HG02852 (cell line): ENCODE measurements at regions not wholly inside any gene's neighbourhood (a gene's known extent, or its start where the extent isn't known, plus 50 kb on each side); places are given as distances from the start of the nearest gene placed in this dataset.

Experiments
- ATAC-seq: cut with Tn5 transposase; IDR thresholded peaks from one replicate; pipeline ENCODE4 v1.9.1; 2021; ENCODE audit warnings: mild to moderate bottlenecking, moderate library complexity; ENCODE audit not compliant: unreplicated experiment

DNA sequence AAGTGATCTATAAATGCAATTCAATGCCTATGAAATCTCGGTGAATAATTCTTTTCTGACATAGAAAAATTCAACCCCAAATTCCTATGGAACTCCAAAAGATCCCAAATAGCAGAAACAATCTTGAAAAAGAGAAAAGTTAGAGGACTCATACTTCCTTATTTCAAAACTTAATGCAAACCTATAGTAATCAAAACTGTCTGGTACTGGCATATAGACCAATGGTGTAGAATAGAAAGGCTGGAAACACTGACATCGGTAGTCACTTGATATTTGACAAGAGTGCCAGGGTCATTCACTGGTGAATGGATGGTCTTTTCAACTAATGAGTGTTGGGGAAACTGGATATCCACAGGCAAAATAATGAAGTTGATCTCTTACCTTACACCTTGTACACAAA lies 637.1 kb upstream of the PCDH9 start:
- no peak for ATAC-seq

DNA sequence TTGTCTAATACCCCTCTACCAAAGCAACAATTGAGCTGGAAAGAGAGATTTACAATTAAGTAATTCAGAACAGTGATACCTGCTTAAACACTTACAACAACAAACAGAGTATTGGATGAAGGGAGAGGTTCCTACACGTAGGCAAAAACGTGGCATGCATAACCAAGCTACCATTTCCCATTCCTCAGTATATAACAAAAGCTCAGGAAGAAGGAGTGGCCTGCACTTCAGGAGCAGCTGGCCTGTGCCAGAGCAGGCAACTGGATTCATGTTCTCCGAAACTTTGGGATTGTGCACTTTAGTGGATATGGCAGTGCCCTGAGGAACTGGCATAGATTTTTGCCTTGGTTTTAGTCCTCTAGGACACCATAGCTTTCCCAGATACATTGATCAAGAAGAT lies 630.2 kb upstream of the PCDH9 start:
- ATAC-seq: no peak

DNA sequence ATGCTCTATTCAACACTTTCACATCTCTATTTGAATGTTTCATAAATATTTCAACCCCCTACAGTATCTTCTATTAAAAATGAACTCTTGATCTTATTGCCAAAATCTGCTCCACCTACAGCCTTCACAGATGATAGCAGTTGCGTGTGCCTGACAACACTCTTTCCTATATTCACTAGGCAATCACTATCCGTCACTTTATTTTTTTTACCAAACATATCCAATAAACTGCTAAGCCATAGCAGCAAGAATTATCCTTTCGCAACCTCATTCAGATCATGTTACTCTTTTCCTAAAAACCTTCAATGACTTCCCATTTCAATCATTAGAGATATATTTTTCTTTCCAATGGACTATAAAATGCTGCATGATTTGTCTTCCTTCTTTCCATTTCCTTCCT lies 629.8 kb upstream of the PCDH9 start:
- ATAC-seq: no peak

DNA sequence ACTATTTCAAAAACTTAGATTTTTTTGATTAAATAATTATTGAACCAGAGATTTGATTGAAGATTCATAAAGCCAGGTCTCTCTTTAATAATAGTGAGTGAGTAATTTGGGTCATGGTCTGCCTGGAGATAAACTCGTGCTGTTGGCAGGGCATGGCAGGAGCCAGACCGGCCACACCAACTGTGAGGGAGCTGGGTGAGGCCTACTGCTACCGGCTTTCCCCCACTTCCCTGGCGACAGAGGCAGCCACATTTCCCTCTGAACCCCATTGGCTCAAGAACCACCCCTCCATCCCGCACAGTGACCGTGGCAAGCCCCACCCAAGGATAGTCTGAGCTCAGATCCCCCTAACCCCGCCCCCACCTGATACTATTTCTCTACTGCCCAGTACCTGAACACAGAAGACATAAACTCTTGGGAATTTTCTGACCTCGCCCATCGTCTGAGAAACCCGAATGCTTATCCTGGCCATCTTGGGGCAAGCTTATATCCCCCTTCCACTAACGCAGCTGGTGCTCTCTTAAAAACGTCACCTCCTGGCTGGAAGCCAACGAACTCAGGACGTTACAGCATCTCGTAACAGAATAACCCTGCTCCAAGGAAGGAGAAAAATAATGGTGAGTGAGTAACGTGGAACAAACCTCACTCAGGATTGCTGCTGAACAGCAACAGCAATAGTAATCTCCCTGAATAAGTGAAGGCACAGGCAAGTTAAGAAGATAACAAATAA lies 627.6 kb upstream of the PCDH9 start:
- no peak for ATAC-seq

DNA sequence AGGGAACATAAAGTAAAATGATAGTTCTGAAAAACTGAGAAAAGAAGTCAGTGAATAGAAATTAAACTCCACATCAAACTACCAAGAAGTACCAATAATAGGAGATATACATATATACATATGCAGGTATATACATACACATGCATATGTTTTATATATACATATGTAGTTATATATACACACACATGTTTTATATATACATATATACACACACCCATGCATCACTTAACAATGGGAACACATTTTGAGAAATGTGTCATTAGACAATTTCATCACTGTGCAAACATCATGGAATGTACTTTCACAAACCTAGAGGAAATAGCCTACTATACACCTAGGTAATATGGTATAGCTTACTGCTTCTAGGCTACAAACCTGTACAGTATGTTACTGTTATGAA lies 626.8 kb upstream of the PCDH9 start:
- ATAC-seq: no peak

DNA sequence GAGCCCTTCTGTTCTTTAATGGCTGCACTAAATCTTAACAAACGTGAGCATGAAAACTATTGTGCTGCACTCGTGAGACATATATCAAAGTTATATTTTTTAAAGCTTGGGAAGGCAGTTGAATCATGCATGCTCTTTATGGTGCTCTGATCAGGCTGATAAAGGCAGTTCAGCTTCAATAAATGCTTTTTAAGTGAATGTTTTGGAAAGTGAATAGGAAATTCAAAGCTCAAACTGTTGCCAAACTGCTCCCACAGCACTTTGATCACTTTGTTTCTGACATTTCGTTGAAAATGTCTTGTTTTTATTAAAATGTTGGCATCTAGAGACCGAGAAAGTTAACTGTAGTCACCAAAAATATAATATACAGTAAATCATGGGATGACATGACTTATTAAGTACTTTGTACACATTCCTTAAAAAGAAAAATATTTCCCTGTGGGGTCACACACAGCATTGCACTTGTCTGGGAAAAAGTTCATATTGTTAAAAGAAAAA lies 625.7 kb upstream of the PCDH9 start:
- no peak for ATAC-seq

DNA sequence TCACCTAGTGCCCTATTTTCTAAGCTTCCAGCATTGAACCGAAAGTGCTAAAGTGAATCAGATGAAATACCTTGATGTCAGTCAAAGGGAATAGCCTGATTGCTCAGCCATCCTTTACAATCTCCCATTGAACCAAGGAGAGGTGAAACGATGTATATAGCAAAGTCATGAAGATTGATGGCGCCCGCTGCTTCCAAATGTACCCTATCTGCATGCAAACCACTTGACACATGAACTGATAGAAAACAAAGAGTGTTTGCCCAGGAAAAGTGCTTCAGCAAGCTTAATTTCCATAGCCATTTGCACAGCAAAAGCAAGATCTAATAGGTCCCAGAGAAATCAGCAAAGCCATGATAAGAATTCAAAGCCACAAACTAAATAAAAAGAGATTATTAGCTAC lies 624.9 kb upstream of the PCDH9 start:
- no peak for ATAC-seq

DNA sequence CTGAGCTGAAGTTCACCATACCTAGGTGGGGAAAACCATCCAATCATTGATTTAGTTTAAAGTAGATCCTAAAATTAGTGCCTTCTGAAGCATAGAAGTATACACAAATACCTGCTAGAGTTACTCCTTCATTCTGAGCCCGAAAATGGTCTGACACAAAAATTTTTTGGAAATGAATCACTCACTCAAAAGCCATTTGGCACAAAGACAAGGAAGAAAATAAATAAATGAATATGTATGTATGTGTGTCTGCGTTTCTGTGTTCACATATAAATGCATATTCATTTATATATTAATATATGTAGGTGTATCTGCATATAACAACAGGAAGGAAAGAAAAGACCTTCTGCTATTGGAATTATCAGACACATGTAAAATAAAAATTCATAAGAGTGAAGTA lies 614.4 kb upstream of the PCDH9 start:
- no peak for ATAC-seq

DNA sequence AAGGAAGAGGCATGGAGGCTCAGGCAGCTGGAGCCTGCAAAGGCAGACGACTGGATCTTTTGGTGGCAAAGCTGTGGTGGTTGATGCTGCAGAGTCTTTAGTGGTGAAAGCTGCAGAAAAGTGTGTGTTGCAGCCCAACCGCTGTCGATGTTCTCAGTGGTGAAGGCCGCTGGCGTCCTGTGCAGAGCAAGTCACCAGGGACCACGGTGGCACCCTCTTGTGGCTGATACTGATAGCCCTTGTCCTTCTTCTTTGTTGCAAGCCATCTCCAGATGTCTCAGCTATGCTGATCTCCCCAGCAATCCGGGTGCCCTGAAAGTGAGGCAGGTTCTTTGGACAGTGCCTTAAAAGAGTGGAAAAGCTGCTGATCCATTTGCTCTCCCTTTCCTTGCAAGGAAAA lies 610.9 kb upstream of the PCDH9 start:
- no peak for ATAC-seq

DNA sequence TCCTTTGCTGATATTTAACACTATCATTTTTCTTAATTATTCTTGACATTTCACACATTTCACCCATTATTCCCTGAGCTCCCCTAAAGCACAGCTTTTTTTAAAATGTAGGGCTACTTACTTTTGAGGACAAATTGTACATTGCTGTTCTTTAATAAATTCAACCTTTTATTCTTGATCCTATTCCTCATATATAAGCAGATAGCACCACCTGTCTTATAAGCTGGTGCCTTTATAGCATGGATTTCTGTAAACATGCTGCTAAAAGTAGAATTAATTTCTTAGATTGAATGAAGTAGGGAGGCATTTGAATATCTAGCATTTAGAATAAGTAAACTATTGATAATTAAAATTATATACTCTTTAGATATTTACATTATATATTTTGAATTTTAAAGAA lies 603.4 kb upstream of the PCDH9 start:
- no peak for ATAC-seq

DNA sequence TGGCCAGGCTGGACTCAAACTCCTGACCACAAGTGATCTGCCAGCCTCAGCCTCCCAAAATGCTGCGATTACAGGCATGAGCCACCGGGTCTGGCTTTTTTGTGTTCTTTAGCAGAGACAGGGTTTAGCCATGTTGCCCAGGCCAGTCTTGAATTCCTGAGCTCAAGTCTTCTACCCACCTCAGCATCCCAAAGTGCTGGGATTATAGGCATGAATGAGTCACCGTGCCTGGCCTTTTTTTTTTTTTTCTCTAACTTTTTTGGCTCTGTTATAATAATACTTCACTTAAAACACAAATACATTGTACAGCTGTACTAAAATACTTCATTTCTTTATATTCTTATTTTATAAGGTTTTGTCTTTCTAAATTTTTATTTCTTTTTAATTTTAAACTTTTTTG lies 599.5 kb upstream of the PCDH9 start:
- ATAC-seq: no peak

DNA sequence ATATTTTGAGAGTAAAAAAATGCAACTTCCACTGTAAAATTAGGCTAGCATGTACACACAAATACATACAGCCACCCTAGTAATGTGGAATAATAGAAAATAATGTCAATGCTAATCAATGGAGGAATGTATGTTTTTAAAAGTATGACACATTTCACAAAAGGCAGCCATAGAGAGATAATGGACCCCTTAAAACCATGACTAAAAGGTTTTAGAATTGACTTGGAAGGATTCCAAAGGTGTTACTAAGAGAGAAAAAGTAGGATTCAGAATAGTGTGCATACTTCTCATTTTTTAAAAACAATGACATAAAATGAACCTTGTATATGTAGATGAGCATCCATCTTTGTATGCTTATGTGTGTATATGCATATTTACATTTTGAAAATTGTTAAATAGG lies 597.9 kb upstream of the PCDH9 start:
- no peak for ATAC-seq

DNA sequence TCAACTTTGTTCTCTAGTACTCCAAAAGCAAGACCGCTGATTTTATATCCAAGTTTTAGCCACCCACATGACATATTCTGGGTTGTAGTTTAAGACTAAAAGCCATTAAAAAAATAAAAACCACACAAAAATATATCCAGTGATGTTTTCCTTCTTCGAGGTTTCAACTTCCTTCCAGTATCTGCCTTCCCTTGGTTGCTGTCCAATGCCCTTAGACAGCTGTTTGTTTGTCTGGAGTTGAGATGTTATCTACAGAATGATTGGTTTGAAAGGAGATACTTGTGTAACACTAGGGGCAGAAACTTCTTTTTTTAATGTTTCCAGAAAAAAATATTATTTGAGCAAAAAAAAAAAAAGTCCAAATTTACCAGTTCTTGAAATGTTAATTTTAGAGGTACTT lies 591.5 kb upstream of the PCDH9 start:
- ATAC-seq: no peak

DNA sequence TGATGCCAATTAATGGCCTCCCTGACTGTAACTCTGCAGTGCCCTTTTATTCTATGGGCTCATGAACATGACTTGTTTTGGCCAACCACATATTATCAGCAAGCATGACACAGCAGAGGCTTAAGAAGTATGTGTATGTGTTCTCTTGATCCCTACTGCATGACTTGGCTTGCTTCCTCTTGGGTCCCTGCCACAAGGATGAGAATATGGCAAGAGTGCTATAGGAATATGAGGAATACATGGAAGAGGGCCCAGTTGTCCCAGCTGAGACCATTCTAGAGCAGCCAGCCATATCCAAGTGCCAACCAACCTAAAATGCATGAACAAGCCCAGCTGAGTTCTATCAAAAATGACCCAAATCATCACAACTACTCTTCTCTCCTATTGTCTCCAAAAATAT lies 576.7 kb upstream of the PCDH9 start:
- ATAC-seq: no peak

DNA sequence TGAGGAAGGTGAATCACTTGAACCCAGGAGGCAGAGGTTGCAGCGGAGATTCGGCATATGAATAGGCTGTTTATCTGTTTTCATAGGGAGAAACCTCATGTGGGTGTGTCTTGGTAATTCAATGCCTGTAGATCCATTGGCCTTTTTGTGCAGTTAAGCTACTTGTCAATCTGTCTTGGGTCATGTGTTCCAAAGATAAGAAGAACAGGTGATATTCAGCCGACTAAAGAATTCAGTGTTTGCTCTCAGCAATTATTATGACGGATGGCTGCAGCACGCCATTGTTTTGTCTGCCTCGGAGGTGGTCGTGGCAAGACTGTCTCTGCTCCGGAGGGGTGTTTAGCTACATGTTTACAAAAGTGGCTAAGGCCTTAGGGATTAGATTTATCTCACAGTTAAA lies 573.0 kb upstream of the PCDH9 start:
- no peak for ATAC-seq

DNA sequence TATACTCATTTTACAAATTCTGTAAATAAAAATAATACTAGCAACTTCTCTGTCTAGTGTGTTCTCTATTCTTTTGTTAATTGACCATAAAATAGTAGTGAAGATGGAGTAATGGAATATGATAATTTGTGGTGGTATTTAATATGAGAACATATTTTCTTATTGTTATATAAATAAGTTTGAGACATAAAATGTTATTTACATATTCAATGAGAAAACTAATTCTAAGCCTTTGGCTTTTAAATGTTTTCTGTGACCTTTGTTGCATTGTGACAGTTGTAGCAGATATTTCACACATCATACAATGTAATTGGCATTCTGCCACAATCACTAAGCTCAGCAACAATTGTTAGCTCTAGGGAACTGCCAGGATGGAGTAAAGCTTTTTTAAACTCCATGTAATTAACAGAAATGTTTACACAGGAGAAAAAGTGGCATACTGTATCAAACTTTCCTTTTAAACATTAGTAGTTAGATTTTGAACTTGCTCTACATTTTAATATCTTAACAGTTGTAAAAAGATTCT lies 562.1 kb upstream of the PCDH9 start:
- ATAC-seq: no peak

DNA sequence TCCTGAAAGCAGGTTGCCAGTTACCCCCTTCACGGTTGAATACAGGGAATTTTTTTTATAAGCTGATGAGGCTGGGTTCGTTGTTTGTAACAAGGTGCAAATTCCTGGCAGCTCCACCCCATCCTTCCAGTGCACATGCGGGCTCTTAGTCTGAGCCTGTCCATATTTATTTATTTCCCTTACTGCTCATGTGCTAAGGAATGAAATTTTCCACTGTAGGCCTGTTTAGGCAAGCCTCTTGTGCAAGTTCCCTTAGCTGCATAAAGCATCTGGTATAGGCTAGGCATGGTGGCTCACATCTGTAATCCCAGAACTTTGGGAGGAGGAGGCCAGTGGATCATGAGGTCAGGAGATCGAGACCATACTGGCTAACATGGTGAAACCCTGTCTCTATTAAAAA lies 560.9 kb upstream of the PCDH9 start:
- no peak for ATAC-seq

DNA sequence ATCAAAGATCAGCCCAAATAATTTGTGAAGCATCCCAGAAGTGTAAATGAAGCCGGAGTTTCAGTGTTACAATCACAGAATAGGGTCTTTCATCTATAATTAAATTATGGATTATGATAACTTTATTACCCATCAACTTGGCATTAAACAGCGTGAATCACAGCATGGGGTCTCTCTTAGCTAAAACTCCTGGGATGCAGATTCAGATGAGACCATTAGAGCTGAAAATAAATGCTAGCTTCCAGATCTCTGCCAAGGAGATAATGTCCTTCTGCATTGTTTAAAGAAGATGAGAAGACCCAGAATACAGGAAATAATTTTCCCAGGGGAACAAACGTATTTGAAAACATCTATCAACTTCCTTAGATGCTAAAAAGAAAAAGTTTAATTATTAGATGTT lies 546.0 kb upstream of the PCDH9 start:
- ATAC-seq: no peak

DNA sequence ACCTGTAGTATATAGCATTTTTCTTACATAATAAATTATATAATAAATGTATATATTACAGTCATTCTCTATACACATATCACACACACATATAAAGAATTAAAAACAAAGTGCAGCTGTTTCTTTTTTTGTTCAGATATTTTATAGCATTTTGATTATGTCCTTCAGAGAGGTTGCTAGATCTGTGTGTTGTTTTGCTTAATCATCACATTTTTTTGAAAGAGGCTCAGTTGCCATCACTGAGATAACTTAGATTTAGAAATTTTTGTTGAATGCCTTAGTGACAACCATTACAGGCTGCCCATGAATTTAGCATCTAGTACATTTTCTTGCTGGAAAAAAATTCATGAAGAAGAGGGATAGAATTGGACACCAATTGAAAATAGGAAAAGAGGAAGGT lies 545.2 kb upstream of the PCDH9 start:
- no peak for ATAC-seq

DNA sequence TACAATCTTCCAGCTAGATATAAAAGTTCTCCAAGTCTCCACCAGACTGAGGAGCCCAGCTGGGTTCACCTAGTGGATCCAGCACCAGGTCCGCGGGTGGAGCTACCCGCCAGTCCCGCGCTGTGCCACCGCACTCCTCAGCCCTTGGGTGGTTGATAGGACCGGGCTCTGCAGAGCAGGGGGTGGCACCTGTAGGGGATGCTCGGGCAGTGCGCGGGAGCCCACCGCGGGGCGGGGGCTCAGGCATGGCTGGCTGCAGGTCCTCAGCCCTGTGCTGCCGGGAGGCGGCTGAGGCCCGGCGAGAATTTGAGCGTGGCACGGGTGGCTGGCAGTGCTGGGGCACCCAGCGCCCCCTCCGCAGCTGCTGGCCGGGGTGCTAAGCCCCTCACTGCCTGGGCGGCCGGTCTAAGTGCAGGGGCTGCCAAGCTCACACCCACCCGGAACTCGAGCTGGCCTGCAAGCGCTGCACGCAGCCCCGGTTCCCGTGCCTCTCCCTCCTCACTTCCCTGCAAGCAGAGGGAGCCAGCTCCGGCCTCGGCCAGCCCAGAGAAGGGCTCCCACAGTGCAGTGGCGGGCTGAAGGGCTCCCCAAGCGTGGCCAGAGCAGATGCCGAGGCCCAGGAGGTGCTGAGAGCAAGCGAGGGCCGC lies 542.8 kb upstream of the PCDH9 start:
- no peak for ATAC-seq

DNA sequence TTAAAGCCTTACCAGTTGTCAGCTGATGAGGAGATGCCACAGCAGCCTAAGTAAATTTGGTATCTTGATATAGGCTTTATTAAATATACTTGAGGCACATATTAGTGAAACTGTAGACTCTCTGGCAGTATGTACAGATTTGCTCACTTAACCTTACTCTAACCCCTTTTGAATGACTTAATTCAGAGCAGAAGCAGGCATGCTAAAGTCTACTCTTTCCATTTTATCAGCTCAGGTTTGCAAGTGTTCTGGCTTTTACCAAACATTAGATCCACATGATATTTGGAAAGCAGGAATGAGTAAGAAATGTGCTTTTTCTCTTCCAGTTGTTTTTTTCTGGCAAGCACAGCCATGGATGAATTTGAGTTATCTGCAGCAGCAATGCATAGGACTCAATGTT lies 541.0 kb upstream of the PCDH9 start:
- ATAC-seq: no peak

DNA sequence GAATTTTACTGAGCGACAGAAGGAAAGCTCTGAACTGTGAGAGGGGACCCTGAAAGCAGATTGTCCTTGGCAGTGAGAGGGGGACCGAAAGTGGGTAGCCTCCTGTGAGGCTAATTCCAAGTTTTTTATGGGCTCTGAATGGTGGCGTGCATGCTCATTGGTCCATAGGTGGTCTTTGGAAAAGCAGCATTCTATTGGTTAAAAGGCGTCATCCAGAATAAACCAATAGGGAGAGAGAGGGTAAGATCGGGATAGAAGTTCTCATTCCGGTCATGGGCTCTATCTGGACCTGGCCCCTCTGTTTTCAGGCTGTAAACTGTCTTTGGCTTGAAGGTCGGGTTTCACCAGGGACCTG lies 539.8 kb upstream of the PCDH9 start:
- no peak for ATAC-seq
